ENCODE measurements at regions not wholly inside any gene's neighbourhood (a gene's known extent, or its start where the extent isn't known, plus 50 kb on each side); places are given as distances from the start of the nearest gene placed in this dataset.

- TF ChIP-seq CTCF (conservative IDR thresholded peaks at IDR 0.05; ENCODE audit: low read length) (no peak), EZH2phosphoT487 (IDR thresholded peaks at IDR 0.05; ENCODE audit: borderline replicate concordance, low read depth, low read length) (no peak)
These were observed 151.7 kb downstream of the KCNJ18 start for GRCh38 chr17:21843951-21844590.
